Right forelimb (tissue), 1 donor: ENCODE measurements at regions not wholly inside any gene's neighbourhood (a gene's known extent, or its start where the extent isn't known, plus 50 kb on each side); places are given as distances from the start of the nearest gene placed in this dataset.

Source experiments
- DNase-seq: peaks from one replicate; pipeline ENCODE4 v3.0.0-alpha.2; 2018

GRCh38 chr6:7664003-7664402 is 61.9 kb upstream of the BMP6 start:
- DNase-seq = no peak

GRCh38 chr6:7668936-7669335 is 57.0 kb upstream of the BMP6 start:
- no peak for DNase-seq

- DNase-seq = no peak
These were observed 56.2 kb upstream of the BMP6 start for GRCh38 chr6:7669742-7670141.

DNA sequence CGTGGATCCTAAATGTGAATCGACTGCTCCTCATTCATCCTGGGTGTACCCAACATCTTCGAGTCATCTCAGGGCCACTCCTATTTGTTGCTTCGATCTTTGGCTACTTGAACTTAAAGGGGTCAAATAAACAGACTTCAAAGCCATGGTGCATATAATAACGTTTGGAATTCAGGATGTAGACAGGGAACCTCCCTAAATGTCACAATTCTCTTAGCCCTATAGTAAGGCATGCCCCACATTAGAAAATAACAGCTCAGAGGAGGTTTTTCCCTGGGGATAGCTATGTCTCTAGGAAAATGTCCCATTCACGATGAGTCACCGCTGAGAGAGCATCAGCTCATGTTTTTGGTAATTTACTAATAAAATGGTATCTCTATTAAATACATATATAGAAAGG is 54.8 kb upstream of the BMP6 start:
- no peak for DNase-seq

DNA sequence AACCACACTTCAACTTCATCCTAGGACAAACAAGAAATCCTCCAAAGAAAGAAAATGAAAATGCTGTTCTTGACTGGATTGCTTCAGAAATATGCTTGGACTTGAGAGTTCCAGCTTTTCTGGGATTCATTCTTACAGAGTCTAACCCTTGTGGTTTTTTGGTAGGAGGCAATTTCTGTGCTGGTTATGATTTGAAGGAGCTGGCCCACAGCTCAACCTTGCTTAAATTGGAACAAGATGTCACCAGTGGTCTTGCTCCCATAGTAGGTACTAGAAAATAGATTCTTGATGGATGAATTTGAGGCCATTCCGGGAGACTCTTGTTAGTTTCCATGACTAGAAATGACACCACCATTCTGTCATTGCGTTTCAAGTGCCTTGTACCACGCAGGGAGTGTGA is 54.3 kb upstream of the BMP6 start:
- no peak for DNase-seq

GRCh38 chr6:7672066-7673062 is 53.5 kb upstream of the BMP6 start:
- DNase-seq = no peak

GRCh38 chr6:7673063-7673536 is 52.8 kb upstream of the BMP6 start:
- peak; percentile 55 for DNase-seq

GRCh38 chr6:7674291-7674690 is 51.6 kb upstream of the BMP6 start:
- DNase-seq = no peak

GRCh38 chr6:7675353-7675945 is 50.5 kb upstream of the BMP6 start:
- DNase-seq = no peak
